ENCODE measurements at regions not wholly inside any gene's neighbourhood (a gene's known extent, or its start where the extent isn't known, plus 50 kb on each side); places are given as distances from the start of the nearest gene placed in this dataset.

DNA sequence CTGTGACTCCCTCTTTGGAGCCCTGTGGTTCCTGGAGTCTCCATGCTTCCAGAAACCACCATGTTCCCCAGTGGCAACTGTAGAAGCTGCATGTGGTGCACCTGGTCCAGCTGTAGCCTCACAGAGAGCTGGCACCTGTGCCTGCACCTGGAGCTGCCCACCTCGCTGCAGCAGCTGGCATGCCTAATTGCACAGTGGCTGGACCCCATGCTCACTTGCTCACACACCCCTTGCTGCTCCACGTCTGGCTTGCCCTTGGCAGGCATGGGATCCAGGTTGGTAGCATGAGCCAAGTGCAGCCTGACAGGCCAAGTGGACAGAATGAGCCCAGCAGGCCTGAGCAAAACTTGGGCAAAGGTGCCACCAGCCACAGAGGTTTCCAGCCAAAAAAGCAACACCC, 680.1 kb downstream of the MATN1 start:
- no peak for DNase-seq (ENCODE audit: low read depth in 2 of 3, low spot score in 1 of 3)

GRCh38 chr1:30042438-30043147, 680.8 kb downstream of the MATN1 start:
- DNase-seq (ENCODE audit: low read depth in 2 of 3, low spot score in 1 of 3): no peak

DNA sequence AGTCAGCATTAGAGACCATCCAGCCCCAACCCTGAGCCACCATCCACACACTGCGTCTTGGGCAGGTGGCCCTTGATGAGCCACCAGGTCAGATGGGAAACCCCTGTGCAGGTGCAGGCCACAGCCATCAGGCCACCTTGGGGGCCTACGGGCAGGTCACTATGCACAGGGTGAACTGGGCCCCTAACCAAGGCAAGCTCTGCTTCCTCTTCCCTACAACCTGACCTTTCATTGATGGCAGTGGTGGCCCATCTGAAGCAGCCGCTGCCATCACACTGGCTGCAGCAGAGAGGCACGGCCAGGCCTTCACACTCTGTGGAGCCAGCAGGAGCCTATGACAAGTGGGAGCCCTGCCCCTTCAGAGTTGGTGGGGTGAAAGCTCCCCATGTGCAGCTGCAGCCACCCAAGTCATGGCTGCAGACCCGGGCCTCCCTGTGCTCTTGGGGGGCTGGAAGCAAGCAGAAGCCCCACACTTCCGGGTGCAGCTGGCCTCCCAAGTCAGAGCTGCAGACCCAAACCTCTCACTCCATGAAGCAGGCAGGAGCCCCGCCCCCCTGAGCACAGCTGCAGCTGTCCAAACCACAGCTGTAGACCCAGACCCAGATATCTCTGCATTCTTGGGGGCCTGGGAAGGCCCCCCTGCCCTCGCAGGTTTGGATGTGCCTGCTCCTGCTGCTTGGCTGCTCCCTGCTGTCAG, 681.5 kb downstream of the MATN1 start:
- DNase-seq (ENCODE audit: low read depth in 2 of 3, low spot score in 1 of 3): no peak

DNA sequence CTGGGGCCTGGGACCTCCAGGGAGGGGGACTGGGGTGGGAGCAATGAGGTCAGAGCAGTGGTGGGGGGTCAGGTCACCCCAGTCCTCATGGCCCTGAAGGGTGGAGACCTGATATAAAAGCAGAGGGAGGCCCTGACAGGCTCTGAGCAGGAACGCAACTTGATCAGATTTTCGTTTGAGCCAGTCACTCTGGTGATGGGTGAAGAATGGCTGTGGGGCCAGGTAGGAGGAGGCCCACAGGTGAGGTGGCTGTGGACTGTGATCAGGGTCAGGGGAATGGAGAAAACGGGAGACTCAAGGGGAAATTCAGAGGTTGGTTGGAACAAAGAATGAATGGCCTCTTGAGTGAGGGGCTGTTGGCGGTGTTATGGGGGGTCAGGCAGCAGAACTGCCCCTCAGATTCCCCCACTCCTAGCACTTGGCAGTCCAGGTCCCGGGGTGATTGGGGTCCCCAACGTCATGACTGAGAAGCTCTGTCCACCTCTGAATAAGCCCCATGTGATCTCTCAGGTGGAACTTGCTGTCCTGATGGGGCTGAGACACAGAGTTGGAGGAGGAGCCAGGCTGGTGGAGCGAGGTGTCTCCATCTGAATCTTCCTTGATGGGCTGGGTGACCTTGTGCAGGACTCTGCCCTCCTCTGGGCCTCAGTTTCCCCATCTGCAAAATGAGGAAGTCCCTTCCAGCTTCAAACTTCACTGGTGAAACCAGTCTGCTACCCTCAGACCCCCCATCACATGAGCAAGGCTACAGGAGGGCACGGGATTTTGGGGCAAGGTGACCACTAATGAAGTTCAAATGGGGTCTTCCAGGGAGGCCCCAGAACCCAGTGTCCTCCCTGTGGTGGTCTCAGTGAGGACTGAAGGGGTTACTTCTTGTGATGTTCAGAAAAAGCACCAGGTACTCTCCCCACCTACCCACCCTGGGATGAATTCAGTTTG, 683.0 kb downstream of the MATN1 start:
- no peak for DNase-seq (ENCODE audit: low read depth in 2 of 3, low spot score in 1 of 3)

GRCh38 chr1:30039354-30040080, 683.9 kb downstream of the MATN1 start:
- no peak for DNase-seq (ENCODE audit: low read depth in 2 of 3, low spot score in 1 of 3)

DNA sequence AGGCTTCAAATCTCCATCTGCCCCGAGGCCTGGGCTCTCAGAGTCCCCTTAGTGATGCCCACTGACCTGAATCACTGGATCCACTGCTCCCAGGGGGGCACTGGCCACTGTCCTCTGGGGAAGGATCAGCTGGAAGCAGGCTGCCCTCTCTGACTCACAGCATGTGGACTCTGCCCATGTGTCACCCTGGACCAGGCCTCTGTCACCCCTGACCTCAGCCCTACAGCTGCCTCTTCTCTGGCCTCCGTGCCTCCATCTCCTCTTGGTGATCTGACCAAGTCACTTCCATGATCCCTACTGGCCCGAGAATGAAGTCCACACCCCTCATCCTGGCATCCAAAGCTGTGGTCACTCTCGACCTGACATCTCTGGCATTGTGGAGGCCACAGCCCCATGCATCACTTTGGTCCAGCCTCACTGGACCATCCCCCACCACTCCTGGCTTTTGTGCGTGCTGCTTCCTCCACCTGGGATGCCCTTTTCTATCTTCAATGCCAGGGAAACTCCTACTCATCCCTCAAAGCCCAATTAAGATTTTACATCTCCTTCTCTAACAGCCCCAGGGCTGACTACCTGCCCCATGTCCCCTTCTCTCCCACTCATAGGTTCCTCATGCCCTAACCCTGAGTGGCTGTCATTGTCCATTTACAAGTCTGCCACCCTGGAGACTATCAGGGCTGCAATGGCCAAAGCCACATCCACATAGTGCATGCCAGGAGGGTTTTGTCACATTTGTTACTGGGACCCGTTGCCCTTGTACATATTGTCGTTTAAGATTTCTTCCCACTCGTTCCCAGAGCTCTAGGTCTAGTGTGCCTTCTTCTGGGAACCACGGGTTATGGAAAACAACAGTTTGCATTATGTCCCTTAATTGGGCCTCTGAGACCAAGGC, 685.0 kb downstream of the MATN1 start:
- DNase-seq (ENCODE audit: low read depth in 2 of 3, low spot score in 1 of 3): no peak

DNA sequence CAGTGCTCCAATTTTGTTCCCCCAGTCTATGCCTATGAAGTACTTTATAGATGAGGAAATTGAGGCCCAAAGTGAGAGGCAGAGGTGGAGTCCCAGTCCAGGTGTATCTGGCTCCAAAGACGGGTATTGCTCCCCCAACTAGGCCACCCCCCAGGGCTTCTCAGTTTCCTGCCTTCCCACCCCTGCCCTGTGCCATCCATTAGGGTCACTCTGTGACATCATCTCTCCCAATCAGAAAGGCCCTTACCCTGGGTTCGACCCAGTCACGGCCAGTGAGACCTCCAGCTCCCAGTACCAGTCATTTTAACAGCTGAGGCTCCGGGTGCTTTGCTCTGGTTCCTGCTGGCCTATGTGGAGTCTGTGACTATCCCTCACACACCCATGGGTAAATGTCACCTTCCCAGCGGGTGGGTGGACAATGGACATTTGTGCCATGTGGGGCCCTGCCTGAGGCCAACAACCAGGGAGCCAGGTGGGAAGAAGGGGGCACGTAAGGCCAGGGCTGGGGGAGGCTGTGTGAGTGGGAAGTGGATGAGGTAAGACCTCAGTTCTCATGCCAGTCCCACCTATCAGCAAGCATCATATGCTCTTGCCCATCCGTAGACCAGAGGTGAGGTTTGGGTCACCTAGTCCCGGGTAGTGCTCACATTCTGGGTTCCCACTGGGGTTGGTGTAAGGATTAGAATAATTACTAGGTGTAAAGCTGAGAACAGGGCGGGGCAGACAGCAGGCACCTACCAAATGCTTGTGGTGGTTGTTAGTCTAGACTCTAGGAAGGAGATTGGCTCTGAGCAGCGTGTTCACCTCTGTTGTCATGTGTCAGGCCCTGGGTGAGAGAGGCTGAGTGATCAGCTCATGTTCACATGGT, 685.9 kb downstream of the MATN1 start:
- DNase-seq (ENCODE audit: low read depth in 2 of 3, low spot score in 1 of 3): no peak

GRCh38 chr1:30036666-30037065, 686.7 kb downstream of the MATN1 start:
- no peak for DNase-seq (ENCODE audit: low read depth in 2 of 3, low spot score in 1 of 3)

DNA sequence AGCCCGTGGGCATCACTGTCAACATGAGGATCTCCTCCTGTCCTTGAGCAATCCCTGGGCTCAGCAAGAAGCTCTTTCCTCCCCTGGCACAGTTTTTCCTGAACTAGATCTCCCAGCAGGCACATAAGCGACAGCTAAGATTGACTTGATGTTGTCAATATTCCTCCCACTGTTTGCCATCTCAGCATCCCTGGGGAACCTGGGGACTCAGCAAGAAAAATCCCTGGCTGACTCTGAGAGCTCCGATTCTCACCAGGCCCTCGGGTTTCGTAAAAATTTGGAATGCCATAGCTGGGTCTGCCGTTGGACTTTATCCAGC, 687.2 kb downstream of the MATN1 start:
- no peak for DNase-seq (ENCODE audit: low read depth in 2 of 3, low spot score in 1 of 3)

GRCh38 chr1:30035522-30036228, 687.7 kb downstream of the MATN1 start:
- no peak for DNase-seq (ENCODE audit: low read depth in 2 of 3, low spot score in 1 of 3)

GRCh38 chr1:30034627-30035521, 688.5 kb downstream of the MATN1 start:
- no peak for DNase-seq (ENCODE audit: low read depth in 2 of 3, low spot score in 1 of 3)

DNA sequence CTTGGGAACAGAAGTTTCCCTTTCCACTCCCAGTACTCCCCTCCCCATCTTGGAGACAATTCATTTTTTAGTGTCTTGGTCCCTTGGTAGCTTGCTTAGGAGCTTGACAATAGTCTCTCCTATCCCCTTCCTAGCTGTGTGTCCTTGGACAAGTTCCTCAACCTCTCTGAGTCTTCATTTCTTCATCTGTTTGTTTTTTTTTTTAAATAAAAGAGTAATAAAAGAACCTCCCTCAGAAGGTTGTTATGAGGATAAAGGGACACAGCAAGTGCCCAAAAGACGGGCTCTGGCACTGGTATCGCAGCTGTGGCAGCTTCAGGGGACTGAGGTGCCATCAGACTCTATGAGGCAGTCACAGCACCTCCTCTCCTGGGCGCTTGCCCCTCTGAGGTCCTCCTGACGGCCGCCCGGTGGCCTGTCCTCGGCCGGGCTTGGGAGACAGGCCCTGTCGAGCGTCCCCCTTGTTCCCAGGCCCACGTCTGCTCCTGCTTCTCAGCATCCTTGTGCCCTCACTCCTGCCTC, 689.2 kb downstream of the MATN1 start:
- DNase-seq (ENCODE audit: low read depth in 2 of 3, low spot score in 1 of 3): no peak

- no peak for DNase-seq (ENCODE audit: low read depth in 2 of 3, low spot score in 1 of 3)
Observed at GRCh38 chr1:30033256-30034104, 689.9 kb downstream of the MATN1 start.

GRCh38 chr1:30032302-30032701, 691.1 kb downstream of the MATN1 start:
- no peak for DNase-seq (ENCODE audit: low read depth in 2 of 3, low spot score in 1 of 3)

- no peak for DNase-seq (ENCODE audit: low read depth in 2 of 3, low spot score in 1 of 3)
Observed at GRCh38 chr1:30029677-30030076, 693.7 kb downstream of the MATN1 start.

DNA sequence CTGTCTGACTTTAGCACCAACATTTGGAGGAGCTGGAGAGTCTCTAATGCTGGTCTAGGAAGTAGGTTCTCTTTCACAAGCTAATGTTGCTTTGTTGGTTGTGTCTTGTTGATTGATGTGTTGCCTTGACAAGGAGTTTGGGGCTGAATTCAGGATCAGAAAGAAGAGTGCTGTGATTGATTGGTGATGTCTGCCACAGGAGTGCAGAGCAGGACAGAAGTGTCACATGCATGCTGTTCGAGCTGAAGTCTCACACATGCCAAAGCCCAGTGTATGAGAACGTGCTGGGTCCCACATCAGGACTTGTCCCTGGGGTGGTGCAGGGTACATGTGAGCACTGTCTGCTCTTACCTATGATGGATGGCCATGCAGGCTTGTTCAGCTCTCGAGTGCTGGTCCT, 694.4 kb downstream of the MATN1 start:
- DNase-seq (ENCODE audit: low read depth in 2 of 3, low spot score in 1 of 3): no peak

DNA sequence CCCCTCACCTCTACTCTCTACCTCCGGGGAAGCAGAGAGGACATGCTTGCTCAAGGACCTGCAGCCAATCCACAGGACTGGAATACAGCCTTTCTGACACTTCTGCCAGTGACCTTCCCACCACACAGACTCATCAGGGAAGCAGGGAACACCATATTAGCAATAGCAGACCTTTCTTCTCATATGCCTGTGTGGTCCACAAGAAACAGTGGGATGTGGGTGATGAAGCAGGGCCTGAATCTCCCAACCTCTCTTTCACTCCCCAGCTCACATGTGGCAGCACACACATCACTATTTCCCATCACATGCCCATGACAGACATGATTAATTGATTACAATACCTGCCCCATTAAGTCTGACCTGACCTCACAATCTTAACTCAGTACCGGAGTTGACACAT, 695.1 kb downstream of the MATN1 start:
- no peak for DNase-seq (ENCODE audit: low read depth in 2 of 3, low spot score in 1 of 3)

Data from stimulated activated CD4-positive, alpha-beta T cell treated with anti-CD3 and anti-CD28 coated beads, Interleukin-12 subunit alpha, Interleukin-12 subunit beta, amount 100 ng/mL, for 48 hours (primary cell).